ENCODE measurements at regions not wholly inside any gene's neighbourhood (a gene's known extent, or its start where the extent isn't known, plus 50 kb on each side); places are given as distances from the start of the nearest gene placed in this dataset.

GRCh38 chr1:38365242-38365641, 318.6 kb upstream of the POU3F1 start:
- TF ChIP-seq POLR2AphosphoS5 (IDR thresholded peaks at IDR 0.05) (no peak), POLR2A (IDR thresholded peaks at IDR 0.05) (no peak)
- TF ChIP-seq, protein P1, sequence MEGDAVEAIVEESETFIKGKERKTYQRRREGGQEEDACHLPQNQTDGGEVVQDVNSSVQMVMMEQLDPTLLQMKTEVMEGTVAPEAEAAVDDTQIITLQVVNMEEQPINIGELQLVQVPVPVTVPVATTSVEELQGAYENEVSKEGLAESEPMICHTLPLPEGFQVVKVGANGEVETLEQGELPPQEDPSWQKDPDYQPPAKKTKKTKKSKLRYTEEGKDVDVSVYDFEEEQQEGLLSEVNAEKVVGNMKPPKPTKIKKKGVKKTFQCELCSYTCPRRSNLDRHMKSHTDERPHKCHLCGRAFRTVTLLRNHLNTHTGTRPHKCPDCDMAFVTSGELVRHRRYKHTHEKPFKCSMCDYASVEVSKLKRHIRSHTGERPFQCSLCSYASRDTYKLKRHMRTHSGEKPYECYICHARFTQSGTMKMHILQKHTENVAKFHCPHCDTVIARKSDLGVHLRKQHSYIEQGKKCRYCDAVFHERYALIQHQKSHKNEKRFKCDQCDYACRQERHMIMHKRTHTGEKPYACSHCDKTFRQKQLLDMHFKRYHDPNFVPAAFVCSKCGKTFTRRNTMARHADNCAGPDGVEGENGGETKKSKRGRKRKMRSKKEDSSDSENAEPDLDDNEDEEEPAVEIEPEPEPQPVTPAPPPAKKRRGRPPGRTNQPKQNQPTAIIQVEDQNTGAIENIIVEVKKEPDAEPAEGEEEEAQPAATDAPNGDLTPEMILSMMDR (IDR thresholded peaks at IDR 0.05) = no peak
